GM18508 (cell line): ENCODE measurements at regions not wholly inside any gene's neighbourhood (a gene's known extent, or its start where the extent isn't known, plus 50 kb on each side); places are given as distances from the start of the nearest gene placed in this dataset.
"Not testable (repeated sequence)": the region's sequence is repeated elsewhere in the genome, so short reads cannot be mapped to it uniquely, and the experiment has no call there.

ENCODE experiments used
- ATAC-seq: cut with Tn5 transposase; IDR thresholded peaks from one replicate; pipeline ENCODE4 v1.9.1; 2021; ENCODE audit warnings: moderate number of reproducible peaks; ENCODE audit not compliant: insufficient read depth, unreplicated experiment

- ATAC-seq, result no peak
Measured at GRCh38 chr12:89081719-89082369, 270.5 kb downstream of the DUSP6 start.

- ATAC-seq, result no peak
Measured at GRCh38 chr12:89080793-89081465, 271.4 kb downstream of the DUSP6 start.

- no peak for ATAC-seq
Measured at GRCh38 chr12:89075880-89076540, 276.3 kb downstream of the DUSP6 start.

GRCh38 chr12:89073659-89074058 lies 278.6 kb downstream of the DUSP6 start:
- ATAC-seq, result no peak

GRCh38 chr12:89073027-89073398 lies 279.3 kb downstream of the DUSP6 start:
- no peak for ATAC-seq

- no peak for ATAC-seq
Measured at GRCh38 chr12:89072294-89073026, 279.8 kb downstream of the DUSP6 start.

- no peak for ATAC-seq
Measured at GRCh38 chr12:89070603-89071002, 281.7 kb downstream of the DUSP6 start.

- no peak for ATAC-seq
Measured at GRCh38 chr12:89069431-89069830, 282.9 kb downstream of the DUSP6 start.

GRCh38 chr12:89067421-89068187 lies 284.7 kb downstream of the DUSP6 start:
- no peak for ATAC-seq

GRCh38 chr12:89064780-89065179 lies 287.5 kb downstream of the DUSP6 start:
- ATAC-seq, result no peak

- no peak for ATAC-seq
Measured at GRCh38 chr12:89064151-89064550, 288.1 kb downstream of the DUSP6 start.

GRCh38 chr12:89062996-89063395 lies 289.3 kb downstream of the DUSP6 start:
- peak; percentile 80 for ATAC-seq

GRCh38 chr12:89059721-89060541 lies 292.4 kb downstream of the DUSP6 start:
- no peak for ATAC-seq

- no peak for ATAC-seq
Measured at GRCh38 chr12:89059056-89059455, 293.2 kb downstream of the DUSP6 start.

- no peak for ATAC-seq
Measured at GRCh38 chr12:89058402-89058801, 293.9 kb downstream of the DUSP6 start.

GRCh38 chr12:89053817-89054216 lies 298.5 kb downstream of the DUSP6 start:
- ATAC-seq, result not testable (repeated sequence)

GRCh38 chr12:89051065-89051677 lies 301.1 kb downstream of the DUSP6 start:
- ATAC-seq, result peak; percentile 53

GRCh38 chr12:89047856-89048418 lies 304.4 kb downstream of the DUSP6 start:
- ATAC-seq, result no peak

GRCh38 chr12:89041078-89041477 lies 311.2 kb downstream of the DUSP6 start:
- ATAC-seq, result no peak
